T-helper 17 cell (primary cell): ENCODE measurements at regions not wholly inside any gene's neighbourhood (a gene's known extent, or its start where the extent isn't known, plus 50 kb on each side); places are given as distances from the start of the nearest gene placed in this dataset.

Experiments
- ATAC-seq: fragments of 150-1000 bp; cut with Tn5 transposase; 2 replicates; pipeline ENCODE4 v1.10.0; 2021; ENCODE audit warnings: mild to moderate bottlenecking, moderate library complexity
- DNase-seq, 3 donors: peaks; one replicate each; pipeline versions ENCODE4 v3.0.0 to v3.0.0-alpha.2; 2020 to 2021
- H3K9me3 ChIP-seq: one replicate; pipeline ENCODE4 v1.7.0; 2013; ENCODE audit warnings: low read length, mild to moderate bottlenecking; ENCODE audit not compliant: control insufficient read depth, poor library complexity, severe bottlenecking
- H3K27ac Mint-ChIP-seq: one replicate; pipeline ENCODE4 v1.8.0; 2022; ENCODE audit warnings: mild to moderate bottlenecking, moderate library complexity, mixed read lengths
- H3K27me3 Mint-ChIP-seq: one replicate; pipeline ENCODE4 v1.8.0; 2022; ENCODE audit warnings: mixed read lengths
- H3K36me3 Mint-ChIP-seq: one replicate; pipeline ENCODE4 v1.8.0; 2022; ENCODE audit warnings: low read depth, mixed read lengths
- H3K4me1 Mint-ChIP-seq: one replicate; pipeline ENCODE4 v1.8.0; 2022; ENCODE audit warnings: mild to moderate bottlenecking, mixed read lengths
- H3K4me3 Mint-ChIP-seq: one replicate; pipeline ENCODE4 v1.8.0; 2022; ENCODE audit warnings: mild to moderate bottlenecking, moderate library complexity, mixed read lengths

DNA sequence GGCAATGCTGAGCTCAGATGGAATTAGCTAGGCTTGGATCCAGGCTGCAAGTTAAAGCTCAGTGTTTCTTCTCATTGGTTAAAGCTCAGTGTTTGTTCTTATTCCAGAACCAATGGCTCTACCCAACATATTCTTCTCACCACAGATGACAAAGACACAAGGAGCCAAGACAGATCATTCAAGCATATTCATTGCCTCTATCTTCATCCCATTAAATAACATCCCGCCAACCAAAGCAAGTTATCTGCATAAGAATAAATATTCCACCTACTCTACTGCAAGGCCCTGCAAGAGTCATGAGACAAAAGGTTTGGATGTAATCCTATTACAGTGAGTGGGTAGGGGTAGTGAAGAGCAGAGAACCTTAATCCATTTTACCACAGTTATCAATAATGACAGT is 766.5 kb downstream of the C4orf33 start:
- Mint-ChIP-seq H3K36me3 (no peaks in the 10 kb centered on the region), H3K4me1 (no peaks in the 10 kb centered on the region), H3K27ac (no peak overlapping the region), H3K4me3 (no peak overlapping the region), H3K27me3 (no peaks in the 10 kb centered on the region)
- no peak for ATAC-seq
- no peak for DNase-seq
- no peaks in the 10 kb centered on the region for H3K9me3 ChIP-seq

DNA sequence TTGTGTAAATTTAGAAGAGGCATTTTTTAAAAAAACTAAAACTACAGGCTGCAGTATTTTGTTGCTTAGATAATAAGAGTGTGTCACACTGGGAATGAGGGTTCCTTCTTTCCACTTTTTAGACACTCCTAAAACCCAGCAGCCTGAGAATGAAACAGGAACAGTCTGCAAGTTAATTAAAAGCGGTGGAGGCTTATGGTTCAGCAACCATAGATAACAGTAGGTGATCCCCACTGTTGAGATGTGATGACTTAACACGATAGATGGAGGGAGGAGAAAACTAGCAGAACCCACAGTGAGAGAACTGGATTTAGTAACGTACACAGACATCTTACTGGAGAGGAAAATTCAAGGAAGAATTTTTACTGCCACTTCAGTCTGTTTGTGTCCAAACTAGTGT is 767.3 kb downstream of the C4orf33 start:
- no peak for ATAC-seq
- H3K9me3 ChIP-seq, result no peaks in the 10 kb centered on the region
- no peak overlapping the region for H3K4me3 Mint-ChIP-seq
- DNase-seq, result no peak
- no peak overlapping the region for H3K27ac Mint-ChIP-seq
- H3K36me3 Mint-ChIP-seq, result no peaks in the 10 kb centered on the region
- H3K27me3 Mint-ChIP-seq, result no peaks in the 10 kb centered on the region
- H3K4me1 Mint-ChIP-seq, result no peaks in the 10 kb centered on the region

DNA sequence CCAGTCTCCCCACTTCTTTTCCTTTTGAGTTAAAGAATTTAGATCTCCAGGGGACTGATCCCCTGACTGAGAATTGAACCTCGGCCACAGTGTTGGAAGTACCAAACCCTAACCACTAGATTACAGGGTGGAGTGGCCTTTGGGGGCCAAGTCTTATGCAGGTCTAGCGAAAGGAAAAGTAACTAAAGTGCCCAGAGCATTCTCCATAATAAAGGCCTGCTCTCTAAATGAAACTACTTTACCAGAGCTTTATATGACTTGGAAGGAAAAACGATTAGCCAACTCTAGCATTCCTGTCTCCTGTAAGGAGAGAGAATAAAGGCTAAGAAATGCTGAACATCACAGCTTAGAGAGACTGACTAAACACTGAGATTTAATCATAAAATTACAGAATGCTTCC is 788.0 kb downstream of the C4orf33 start:
- H3K4me3 Mint-ChIP-seq, result no peak overlapping the region
- no peak overlapping the region for H3K27ac Mint-ChIP-seq
- H3K9me3 ChIP-seq, result no peaks in the 10 kb centered on the region
- no peaks in the 10 kb centered on the region for H3K4me1 Mint-ChIP-seq
- DNase-seq (no peak), ATAC-seq (no peak)
- no peaks in the 10 kb centered on the region for H3K36me3 Mint-ChIP-seq
- no peaks in the 10 kb centered on the region for H3K27me3 Mint-ChIP-seq

DNA sequence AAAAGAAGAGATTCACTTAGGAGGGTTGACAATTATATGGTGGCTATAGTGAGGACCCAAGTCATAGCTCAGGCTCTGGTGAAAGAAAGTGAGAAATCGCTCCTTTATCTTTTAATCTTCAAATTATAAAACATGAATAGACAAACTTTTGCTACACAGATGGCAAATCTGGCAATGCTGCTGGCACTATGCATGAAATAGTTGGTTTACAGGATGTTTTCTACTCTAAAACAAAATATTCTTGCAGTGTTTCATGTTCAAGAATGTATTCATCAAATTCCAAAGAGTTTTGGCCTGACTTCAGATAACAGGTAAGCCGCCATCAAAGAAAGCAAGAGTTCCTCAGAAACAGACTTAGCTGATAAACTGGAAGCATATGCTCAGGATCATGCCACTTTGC is 801.2 kb downstream of the C4orf33 start:
- no peak overlapping the region for H3K4me3 Mint-ChIP-seq

DNA sequence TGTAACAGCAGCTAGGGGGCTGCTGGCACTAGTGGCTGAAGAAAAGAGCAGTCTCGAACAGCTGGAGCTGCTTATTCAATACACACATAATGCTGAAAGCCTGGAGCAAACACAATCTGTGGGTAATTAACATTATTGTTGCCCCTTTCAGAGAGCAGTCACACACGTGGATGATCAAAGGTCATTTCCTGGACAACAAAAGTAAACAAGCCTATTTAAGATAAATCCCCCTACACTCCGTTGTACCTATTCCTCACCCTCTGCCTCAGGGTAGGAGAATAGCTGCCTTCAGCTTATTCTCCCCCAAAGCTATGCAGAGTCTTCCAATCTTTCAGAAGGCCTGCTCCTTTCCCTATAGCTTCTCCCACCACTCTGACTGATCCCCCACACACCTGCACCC is 803.9 kb downstream of the C4orf33 start:
- DNase-seq, result no peak
- no peak overlapping the region for H3K27ac Mint-ChIP-seq
- no peak overlapping the region for H3K4me3 Mint-ChIP-seq
- H3K4me1 Mint-ChIP-seq, result no peaks in the 10 kb centered on the region
- no peaks in the 10 kb centered on the region for H3K36me3 Mint-ChIP-seq
- H3K9me3 ChIP-seq, result no peaks in the 10 kb centered on the region
- no peak for ATAC-seq
- H3K27me3 Mint-ChIP-seq, result no peaks in the 10 kb centered on the region

More for the DNA sequence above, 801.2 kb downstream of the C4orf33 start:
- DNase-seq, result no peak
- no peaks in the 10 kb centered on the region for H3K9me3 ChIP-seq
- no peak for ATAC-seq
- Mint-ChIP-seq H3K27me3 (no peaks in the 10 kb centered on the region), H3K36me3 (no peaks in the 10 kb centered on the region), H3K4me1 (no peaks in the 10 kb centered on the region), H3K27ac (no peak overlapping the region)

DNA sequence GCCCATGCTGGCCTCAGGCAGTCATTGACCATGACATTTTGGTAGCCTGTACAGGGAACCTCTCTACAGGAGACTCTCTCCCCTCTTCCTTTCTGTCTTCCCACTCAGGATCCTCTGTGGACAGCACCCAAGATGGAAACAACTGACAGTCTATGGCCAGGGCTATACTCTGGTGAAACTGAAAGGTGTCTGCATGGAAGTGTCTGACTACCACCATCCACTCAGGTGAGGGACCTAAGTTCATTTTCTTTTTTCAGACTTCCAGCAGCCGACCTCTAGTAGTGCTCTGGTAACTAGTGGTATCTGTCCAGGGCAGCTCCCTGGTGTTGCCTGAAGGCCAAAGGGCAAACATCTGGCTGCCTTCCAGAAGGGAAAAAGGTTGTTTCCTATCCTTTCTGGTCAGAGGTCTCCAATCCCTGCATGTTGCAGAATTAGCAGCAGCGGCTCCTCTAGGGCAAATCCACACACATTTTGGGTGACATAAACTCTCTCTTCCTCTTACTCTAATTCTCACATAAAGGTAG is 804.5 kb downstream of the C4orf33 start:
- H3K27me3 Mint-ChIP-seq, result no peaks in the 10 kb centered on the region
- H3K4me3 Mint-ChIP-seq, result no peak overlapping the region
- no peaks in the 10 kb centered on the region for H3K4me1 Mint-ChIP-seq
- ATAC-seq, result no peak
- no peaks in the 10 kb centered on the region for H3K36me3 Mint-ChIP-seq
- no peak overlapping the region for H3K27ac Mint-ChIP-seq
- H3K9me3 ChIP-seq, result no peaks in the 10 kb centered on the region
- DNase-seq, result no peak

GRCh38 chr4:129901205-129901604 is 805.3 kb downstream of the C4orf33 start:
- Mint-ChIP-seq H3K4me3 (no peak overlapping the region), H3K4me1 (no peaks in the 10 kb centered on the region), H3K27me3 (no peaks in the 10 kb centered on the region), H3K27ac (no peak overlapping the region), H3K36me3 (no peaks in the 10 kb centered on the region)
- no peaks in the 10 kb centered on the region for H3K9me3 ChIP-seq
- DNase-seq (no peak), ATAC-seq (no peak)

DNA sequence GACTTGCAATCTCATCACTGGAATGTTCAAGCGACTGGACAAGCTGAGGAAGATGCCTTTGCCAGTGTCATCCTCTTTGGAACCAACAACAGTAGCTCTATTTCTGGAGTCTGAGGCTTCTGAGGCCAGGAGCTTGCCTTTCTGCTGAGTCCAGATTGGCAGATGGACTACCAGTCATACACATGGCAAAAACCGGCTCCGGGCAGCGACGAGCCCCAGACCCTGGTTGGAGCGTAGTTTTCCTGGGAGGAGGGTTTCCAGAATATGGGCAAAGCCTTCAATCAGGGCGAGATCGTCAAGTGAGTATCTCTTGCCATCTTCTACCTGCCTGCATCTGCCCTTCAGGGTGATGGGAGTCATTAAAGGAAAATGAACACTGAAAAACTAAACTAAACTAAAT is 807.9 kb downstream of the C4orf33 start:
- H3K27me3 Mint-ChIP-seq, result no peaks in the 10 kb centered on the region
- no peaks in the 10 kb centered on the region for H3K9me3 ChIP-seq
- no peak overlapping the region for H3K27ac Mint-ChIP-seq
- no peaks in the 10 kb centered on the region for H3K4me1 Mint-ChIP-seq
- H3K4me3 Mint-ChIP-seq, result no peak overlapping the region
- ATAC-seq (no peak), DNase-seq (no peak)
- no peaks in the 10 kb centered on the region for H3K36me3 Mint-ChIP-seq

DNA sequence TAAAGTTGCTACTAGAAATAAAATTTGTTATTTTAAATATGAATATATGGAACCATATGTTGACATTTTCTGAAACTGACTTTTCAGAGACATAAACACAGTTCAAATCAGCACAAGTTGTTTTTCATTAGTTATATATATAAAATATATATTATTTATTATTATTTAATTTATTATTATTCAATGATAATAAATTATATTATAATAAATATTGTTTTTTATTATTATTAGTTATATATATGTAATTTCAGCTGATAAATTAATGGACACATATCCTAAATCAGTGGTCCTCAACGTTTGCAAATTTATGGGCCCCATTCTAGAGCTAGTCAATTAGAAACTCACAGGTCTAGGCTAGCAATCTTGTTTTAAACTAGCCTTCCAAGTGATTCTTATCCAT is 809.3 kb downstream of the C4orf33 start:
- H3K27me3 Mint-ChIP-seq, result no peaks in the 10 kb centered on the region
- DNase-seq, result no peak

GRCh38 chr4:129908117-129908516 is 812.2 kb downstream of the C4orf33 start:
- no peak for DNase-seq

More for the DNA sequence above, 809.3 kb downstream of the C4orf33 start:
- H3K4me1 Mint-ChIP-seq, result no peaks in the 10 kb centered on the region
- no peak for ATAC-seq
- H3K9me3 ChIP-seq, result no peaks in the 10 kb centered on the region
- no peak overlapping the region for H3K4me3 Mint-ChIP-seq
- no peaks in the 10 kb centered on the region for H3K36me3 Mint-ChIP-seq
- H3K27ac Mint-ChIP-seq, result no peak overlapping the region

GRCh38 chr4:129916991-129917390 is 821.0 kb downstream of the C4orf33 start:
- Mint-ChIP-seq H3K4me1 (no peaks in the 10 kb centered on the region), H3K27me3 (no peaks in the 10 kb centered on the region), H3K36me3 (no peaks in the 10 kb centered on the region), H3K4me3 (no peak overlapping the region), H3K27ac (no peak overlapping the region)
- H3K9me3 ChIP-seq, result no peaks in the 10 kb centered on the region
- DNase-seq, result no peak
- no peak for ATAC-seq

More at GRCh38 chr4:129908117-129908516, 812.2 kb downstream of the C4orf33 start:
- H3K27ac Mint-ChIP-seq, result no peak overlapping the region
- no peak overlapping the region for H3K4me3 Mint-ChIP-seq
- no peaks in the 10 kb centered on the region for H3K9me3 ChIP-seq
- no peaks in the 10 kb centered on the region for H3K27me3 Mint-ChIP-seq
- ATAC-seq, result no peak
- H3K4me1 Mint-ChIP-seq, result no peaks in the 10 kb centered on the region
- no peaks in the 10 kb centered on the region for H3K36me3 Mint-ChIP-seq

- H3K27me3 Mint-ChIP-seq, result no peaks in the 10 kb centered on the region
- H3K9me3 ChIP-seq, result no peaks in the 10 kb centered on the region
- no peak for DNase-seq
- H3K27ac Mint-ChIP-seq, result no peak overlapping the region
- no peaks in the 10 kb centered on the region for H3K4me1 Mint-ChIP-seq
- no peak overlapping the region for H3K4me3 Mint-ChIP-seq
- no peak for ATAC-seq
- no peaks in the 10 kb centered on the region for H3K36me3 Mint-ChIP-seq
Observed at GRCh38 chr4:129917651-129918050, 821.7 kb downstream of the C4orf33 start.

- ATAC-seq (no peak), DNase-seq (no peak)
- no peak overlapping the region for H3K27ac Mint-ChIP-seq
- no peaks in the 10 kb centered on the region for H3K27me3 Mint-ChIP-seq
- no peaks in the 10 kb centered on the region for H3K4me1 Mint-ChIP-seq
- no peaks in the 10 kb centered on the region for H3K9me3 ChIP-seq
- H3K36me3 Mint-ChIP-seq, result no peaks in the 10 kb centered on the region
- no peak overlapping the region for H3K4me3 Mint-ChIP-seq
Observed at GRCh38 chr4:129926936-129927335, 831.0 kb downstream of the C4orf33 start.

- no peaks in the 10 kb centered on the region for H3K27me3 Mint-ChIP-seq
- H3K27ac Mint-ChIP-seq, result no peak overlapping the region
- ATAC-seq, result no peak
- no peaks in the 10 kb centered on the region for H3K4me1 Mint-ChIP-seq
- H3K36me3 Mint-ChIP-seq, result no peaks in the 10 kb centered on the region
- H3K4me3 Mint-ChIP-seq, result no peak overlapping the region
- no peak for DNase-seq
- no peaks in the 10 kb centered on the region for H3K9me3 ChIP-seq
Observed at GRCh38 chr4:129929052-129929451, 833.1 kb downstream of the C4orf33 start.
